IMR-90 (cell line): ENCODE measurements at regions not wholly inside any gene's neighbourhood (a gene's known extent, or its start where the extent isn't known, plus 50 kb on each side); places are given as distances from the start of the nearest gene placed in this dataset.

Experiments
- ATAC-seq: fragments of 200-7000 bp; cut with Tn5 transposase; 2 replicates; pipeline ENCODE4 v1.9.1; 2020; ENCODE audit warnings: low read depth, mild to moderate bottlenecking, moderate library complexity
- BruUV-seq: library from RNA; stranded (reverse); fragments of 400-500 nt; replicated peaks from 2 replicates; lab custom pipeline; 2021; lab: Mats Ljungman, UMichigan
- CTCF ChIA-PET: fragments of 300-600 bp; formaldehyde crosslinking; extraction: SDS; loops from one replicate; lab custom pipeline; 2021; ENCODE audit warnings: antibody characterized with exemption; lab: Yijun Ruan, JAX
- POLR2A ChIA-PET: fragments of 300-600 bp; sonication (Branson Sonifier 250); formaldehyde crosslinking; loops from one replicate; lab custom pipeline; 2022; ENCODE audit warnings: antibody characterized with exemption; ENCODE audit not compliant: unreplicated experiment; lab: Charles Lee
- DNase-seq: peaks from one replicate; pipeline ENCODE4 v3.0.0; 2013
- H2AFZ ChIP-seq: replicated peaks from 2 replicates; pipeline ENCODE3; 2013; ENCODE audit warnings: low read length, mild to moderate bottlenecking; ENCODE audit not compliant: poor library complexity
- H2AK5ac ChIP-seq: 2 replicates; pipeline ENCODE4 v1.6.1; 2013; ENCODE audit warnings: low read depth, low read length, inconsistent platforms
- H2AK9ac ChIP-seq: replicated peaks from 2 replicates; pipeline ENCODE3; 2013; ENCODE audit warnings: mild to moderate bottlenecking, low read depth, low read length, moderate library complexity; ENCODE audit not compliant: poor library complexity
- H2BK120ac ChIP-seq: 2 replicates; pipeline ENCODE4 v1.6.1; 2013; ENCODE audit warnings: low read depth, low read length, inconsistent platforms
- H2BK15ac ChIP-seq: 3 replicates; pipeline ENCODE4 v1.6.1; 2013; ENCODE audit warnings: low read depth, low read length, inconsistent platforms
- H2BK20ac ChIP-seq: 2 replicates; pipeline ENCODE4 v1.6.1; 2013; ENCODE audit warnings: low read depth, mild to moderate bottlenecking, inconsistent platforms, low read length, moderate library complexity
- H2BK5ac ChIP-seq: 2 replicates; pipeline ENCODE4 v1.6.1; 2013; ENCODE audit warnings: mild to moderate bottlenecking, low read depth, low read length, inconsistent platforms; ENCODE audit not compliant: poor library complexity, severe bottlenecking
- H3K14ac ChIP-seq: replicated peaks from 2 replicates; pipeline ENCODE4 v1.6.1; 2013; ENCODE audit warnings: low read depth, low read length, inconsistent platforms
- H3K18ac ChIP-seq: 2 replicates; pipeline ENCODE4 v1.6.1; 2013; ENCODE audit warnings: low read depth, low read length, control low read depth
- H3K23ac ChIP-seq: 2 replicates; pipeline ENCODE4 v1.6.1; 2013; ENCODE audit warnings: low read depth, low read length, inconsistent platforms
- H3K27ac ChIP-seq: 2 replicates; pipeline ENCODE4 v1.5.1; 2013; ENCODE audit warnings: mild to moderate bottlenecking, control low read depth, low read length; ENCODE audit not compliant: insufficient read depth
- H3K27me3 ChIP-seq: 2 replicates; pipeline ENCODE4 v1.6.1; 2013; ENCODE audit warnings: low read length; ENCODE audit not compliant: control insufficient read depth, insufficient read depth
- H3K36me3 ChIP-seq: 2 replicates; pipeline ENCODE4 v1.6.1; 2013; ENCODE audit warnings: low read length, mixed read lengths; ENCODE audit not compliant: control insufficient read depth, insufficient read depth
- H3K4ac ChIP-seq: 2 replicates; pipeline ENCODE4 v1.6.1; 2013; ENCODE audit warnings: low read depth, low read length, inconsistent platforms
- H3K4me1 ChIP-seq: 2 replicates; pipeline ENCODE4 v1.6.1; 2013; ENCODE audit warnings: low read length, mixed read lengths; ENCODE audit not compliant: control insufficient read depth, insufficient read depth
- H3K4me2 ChIP-seq: 2 replicates; pipeline ENCODE4 v1.6.1; 2013; ENCODE audit warnings: low read depth, mild to moderate bottlenecking, control low read depth, low read length, moderate library complexity
- H3K4me3 ChIP-seq: 2 replicates; pipeline ENCODE4 v1.5.1; 2013; ENCODE audit warnings: low read depth, mild to moderate bottlenecking, control low read depth, low read length, moderate library complexity; ENCODE audit not compliant: insufficient read depth
- H3K56ac ChIP-seq: 2 replicates; pipeline ENCODE4 v1.6.1; 2013; ENCODE audit warnings: low read length, inconsistent platforms; ENCODE audit not compliant: insufficient read depth; ENCODE audit errors: extremely low read depth
- H3K79me1 ChIP-seq, 2 experiments: 2 replicates each; pipeline ENCODE4 v1.6.1; 2013; ENCODE audit warnings: low read length in 2 of 2, inconsistent platforms in 1 of 2, low read depth in 1 of 2
- H3K9ac ChIP-seq: 2 replicates; pipeline ENCODE4 v1.6.1; 2013; ENCODE audit warnings: low read depth, low read length, control low read depth
- H3K9me1 ChIP-seq: 2 replicates; pipeline ENCODE4 v1.6.1; 2013; ENCODE audit warnings: low read length, inconsistent platforms; ENCODE audit not compliant: insufficient read depth
- H3K9me3 ChIP-seq: 2 replicates; pipeline ENCODE4 v1.6.1; 2013; ENCODE audit warnings: low read length; ENCODE audit not compliant: control insufficient read depth, insufficient read depth
- H4K20me1 ChIP-seq: 2 replicates; pipeline ENCODE4 v1.6.1; 2013; ENCODE audit warnings: low read length, inconsistent platforms; ENCODE audit not compliant: insufficient read depth
- H4K5ac ChIP-seq: 2 replicates; pipeline ENCODE4 v1.6.1; 2013; ENCODE audit warnings: mild to moderate bottlenecking, low read depth, low read length, control low read depth
- H4K8ac ChIP-seq, 2 experiments: 2 replicates each; pipeline ENCODE4 v1.6.1; 2013; ENCODE audit warnings: low read depth in 2 of 2, low read length in 2 of 2, control low read depth in 1 of 2, inconsistent platforms in 1 of 2
- H4K91ac ChIP-seq: 2 replicates; pipeline ENCODE4 v1.6.1; 2013; ENCODE audit warnings: low read depth, low read length, inconsistent platforms; ENCODE audit not compliant: insufficient read depth
- POLR2A ChIP-seq: IDR thresholded peaks from 2 replicates; pipeline ENCODE4 v1.6.1; 2012; ENCODE audit warnings: mild to moderate bottlenecking, low read depth, low read length
- WGBS, 2 experiments: methylation state at CpG; one replicate each; pipeline versions ENCODE4 v1.1.5 to v1.1.7; 2013; ENCODE audit warnings: missing lambda C conversion rate in 2 of 2; ENCODE audit not compliant: insufficient read length in 1 of 2; ENCODE audit errors: extremely low coverage in 2 of 2; 5-methylcytosine and 5-hydroxymethylcytosine counted together
- dilution Hi-C: fragments of 300-500 bp; cut with HindIII; formaldehyde crosslinking; loops from one replicate; pipeline ENCODE4 v1.14.3; 2018; ENCODE audit warnings: low sequenced_read_pairs; ENCODE audit not compliant: unreplicated experiment
- in situ Hi-C: fragments of 300-500 bp; cut with MboI; formaldehyde crosslinking; loops from 3 replicates; pipeline ENCODE4 v1.14.3; 2019; ENCODE audit warnings: low sequenced_read_pairs, inconsistent platforms, mixed read lengths
- intact Hi-C: fragments of 100-400 bp; cut with micrococcal nuclease; formaldehyde crosslinking; loops from 2 replicates; pipeline ENCODE4 v1.10.0; 2022

DNA sequence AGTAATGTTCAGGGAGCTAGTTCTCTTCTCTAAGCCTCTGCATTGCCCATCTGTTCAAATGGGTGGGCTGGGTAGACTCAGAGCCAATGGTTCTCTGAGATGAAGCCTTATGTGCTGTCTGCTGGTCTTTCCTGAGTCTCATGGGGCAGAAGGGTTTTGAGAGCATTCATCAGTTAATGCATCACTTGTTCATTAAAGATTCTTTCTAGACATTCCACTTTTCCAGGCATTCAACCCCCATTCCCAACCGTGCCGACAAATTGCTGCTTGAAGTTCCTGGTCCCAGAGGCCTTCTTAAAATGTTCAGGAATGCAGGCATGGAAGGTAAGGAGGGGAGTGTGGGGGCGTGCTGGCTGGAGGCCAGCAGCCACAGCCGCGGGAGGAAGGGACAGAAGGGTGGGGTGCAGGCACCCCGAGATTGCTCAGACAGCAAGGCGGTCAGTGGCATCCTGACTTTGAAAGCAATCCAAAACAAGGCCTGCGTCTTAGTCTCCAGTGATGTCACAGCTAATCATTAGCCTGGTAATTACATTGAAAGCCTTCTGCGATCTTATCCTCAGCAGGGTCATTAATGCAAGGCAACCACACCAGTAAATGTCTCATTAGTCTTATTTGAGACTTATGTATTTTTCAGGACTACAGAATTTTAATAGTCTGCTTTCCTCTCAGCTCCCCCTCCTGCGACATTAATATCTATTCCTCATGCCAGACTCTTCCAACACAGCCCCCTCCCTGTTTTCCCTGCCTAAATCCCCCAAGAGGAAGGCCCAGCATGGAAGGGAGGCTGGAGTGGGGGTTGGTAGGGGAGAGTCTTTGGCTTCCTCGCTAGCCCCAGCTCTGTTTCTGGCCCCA is 328.8 kb downstream of the MIAT start:
- H3K4me2 ChIP-seq: no peak overlapping the region
- H2BK5ac ChIP-seq: no peak overlapping the region
- no peaks in the 10 kb centered on the region for H3K36me3 ChIP-seq
- H3K4me1 ChIP-seq: no peaks in the 10 kb centered on the region
- H3K14ac ChIP-seq: no peak overlapping the region
- BruUV-seq: no TSS peak
- no peak overlapping the region for H2AFZ ChIP-seq
- no peak for ATAC-seq
- no peak overlapping the region for H2BK15ac ChIP-seq
- H3K4me3 ChIP-seq: no peak overlapping the region
- ChIA-PET POLR2A (no interaction called here), CTCF (no interaction called here)
- H2AK9ac ChIP-seq: no peak overlapping the region
- 0% methylated on average over 2 of the region's 11 CpGs; no CpG with 5 or more reads in 1 of the 2 experiments for WGBS, 2 experiments
- in situ Hi-C loops: no loop called here
- no peak overlapping the region for H4K8ac ChIP-seq
- no peaks in the 10 kb centered on the region for H3K79me1 ChIP-seq
- TF ChIP-seq POLR2A: no peak
- dilution Hi-C loops: no loop called here
- no peak overlapping the region for H3K27ac ChIP-seq
- H3K18ac ChIP-seq: no peak overlapping the region
- no peaks in the 10 kb centered on the region for H4K20me1 ChIP-seq
- H3K56ac ChIP-seq: no peak overlapping the region
- no peak overlapping the region for H2BK20ac ChIP-seq
- H2BK120ac ChIP-seq: no peak overlapping the region
- no peak overlapping the region for H3K9ac ChIP-seq
- no peak overlapping the region for H4K5ac ChIP-seq
- H3K23ac ChIP-seq: no peak overlapping the region
- intact Hi-C loops: no loop called here
- H3K27me3 ChIP-seq: peaks cover 21% of the 10 kb centered on the region
- no peaks in the 10 kb centered on the region for H3K9me1 ChIP-seq
- no peak for DNase-seq
- no peaks in the 10 kb centered on the region for H3K9me3 ChIP-seq
- no peak overlapping the region for H4K91ac ChIP-seq
- no peak overlapping the region for H2AK5ac ChIP-seq
- no peak overlapping the region for H3K4ac ChIP-seq
